ENCODE measurements at regions not wholly inside any gene's neighbourhood (a gene's known extent, or its start where the extent isn't known, plus 50 kb on each side); places are given as distances from the start of the nearest gene placed in this dataset.

GRCh38 chr4:189504220-189504619 is 436.5 kb upstream of the FRG1 start:
- TF ChIP-seq ZNF274 (IDR thresholded peaks at IDR 0.05; ENCODE audit: low read depth, low read length), result no peak
- no peak for TF ChIP-seq CTCF (IDR thresholded peaks at IDR 0.05 in 2 of 3, conservative IDR thresholded peaks at IDR 0.05 in 1 of 3; ENCODE audit: borderline replicate concordance in 1 of 3, insufficient read depth in 1 of 3, low read depth in 2 of 3, low read length in 2 of 3)
- no peak for TF ChIP-seq SIN3A (IDR thresholded peaks at IDR 0.05; ENCODE audit: low read depth)
- TF ChIP-seq EZH2 (IDR thresholded peaks at IDR 0.05), result no peak
- TF ChIP-seq SRF (IDR thresholded peaks at IDR 0.05; ENCODE audit: low read depth), result no peak
- TF ChIP-seq FOSL1 (IDR thresholded peaks at IDR 0.05; ENCODE audit: low read depth), result no peak
- no peak for TF ChIP-seq ELF1 (IDR thresholded peaks at IDR 0.05; ENCODE audit: borderline replicate concordance, low read depth)
- TF ChIP-seq EGR1 (IDR thresholded peaks at IDR 0.05; ENCODE audit: low read depth), result no peak
- no peak for TF ChIP-seq REST (IDR thresholded peaks at IDR 0.05; ENCODE audit: low read depth)
